ENCODE measurements at regions not wholly inside any gene's neighbourhood (a gene's known extent, or its start where the extent isn't known, plus 50 kb on each side); places are given as distances from the start of the nearest gene placed in this dataset.

DNA sequence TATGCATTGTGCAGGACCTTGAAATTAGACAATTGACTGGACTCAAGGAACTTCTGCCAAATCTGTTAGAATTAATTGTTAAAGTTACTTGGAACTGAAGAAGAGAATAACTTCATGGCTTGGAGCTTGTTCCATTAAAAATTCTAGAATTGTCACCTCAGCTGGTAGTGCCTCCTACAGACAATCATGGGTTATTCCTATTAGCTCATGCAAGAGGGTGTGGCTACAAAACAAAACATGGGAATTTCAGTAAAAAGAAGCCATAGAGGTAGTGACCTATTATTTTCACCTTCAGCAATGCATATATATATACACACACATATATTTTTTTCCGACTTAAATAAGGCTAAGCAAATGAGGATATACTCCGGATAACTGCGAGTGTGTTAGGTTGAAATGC is 181.9 kb upstream of the DTNA start:
- no peak for TF ChIP-seq POLR2AphosphoS5 (IDR thresholded peaks at IDR 0.05; ENCODE audit: low read length)
- TF ChIP-seq, protein P1, sequence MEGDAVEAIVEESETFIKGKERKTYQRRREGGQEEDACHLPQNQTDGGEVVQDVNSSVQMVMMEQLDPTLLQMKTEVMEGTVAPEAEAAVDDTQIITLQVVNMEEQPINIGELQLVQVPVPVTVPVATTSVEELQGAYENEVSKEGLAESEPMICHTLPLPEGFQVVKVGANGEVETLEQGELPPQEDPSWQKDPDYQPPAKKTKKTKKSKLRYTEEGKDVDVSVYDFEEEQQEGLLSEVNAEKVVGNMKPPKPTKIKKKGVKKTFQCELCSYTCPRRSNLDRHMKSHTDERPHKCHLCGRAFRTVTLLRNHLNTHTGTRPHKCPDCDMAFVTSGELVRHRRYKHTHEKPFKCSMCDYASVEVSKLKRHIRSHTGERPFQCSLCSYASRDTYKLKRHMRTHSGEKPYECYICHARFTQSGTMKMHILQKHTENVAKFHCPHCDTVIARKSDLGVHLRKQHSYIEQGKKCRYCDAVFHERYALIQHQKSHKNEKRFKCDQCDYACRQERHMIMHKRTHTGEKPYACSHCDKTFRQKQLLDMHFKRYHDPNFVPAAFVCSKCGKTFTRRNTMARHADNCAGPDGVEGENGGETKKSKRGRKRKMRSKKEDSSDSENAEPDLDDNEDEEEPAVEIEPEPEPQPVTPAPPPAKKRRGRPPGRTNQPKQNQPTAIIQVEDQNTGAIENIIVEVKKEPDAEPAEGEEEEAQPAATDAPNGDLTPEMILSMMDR (IDR thresholded peaks at IDR 0.05 in 2 of 3, conservative IDR thresholded peaks at IDR 0.05 in 1 of 3; ENCODE audit: control insufficient read depth in 2 of 3, extremely low read depth in 1 of 3, insufficient read depth in 1 of 3, low read depth in 3 of 3, low read length in 3 of 3): no peak
- TF ChIP-seq NRF1 (conservative IDR thresholded peaks at IDR 0.05; ENCODE audit: low read depth, low read length): no peak
- TF ChIP-seq, protein P2, sequence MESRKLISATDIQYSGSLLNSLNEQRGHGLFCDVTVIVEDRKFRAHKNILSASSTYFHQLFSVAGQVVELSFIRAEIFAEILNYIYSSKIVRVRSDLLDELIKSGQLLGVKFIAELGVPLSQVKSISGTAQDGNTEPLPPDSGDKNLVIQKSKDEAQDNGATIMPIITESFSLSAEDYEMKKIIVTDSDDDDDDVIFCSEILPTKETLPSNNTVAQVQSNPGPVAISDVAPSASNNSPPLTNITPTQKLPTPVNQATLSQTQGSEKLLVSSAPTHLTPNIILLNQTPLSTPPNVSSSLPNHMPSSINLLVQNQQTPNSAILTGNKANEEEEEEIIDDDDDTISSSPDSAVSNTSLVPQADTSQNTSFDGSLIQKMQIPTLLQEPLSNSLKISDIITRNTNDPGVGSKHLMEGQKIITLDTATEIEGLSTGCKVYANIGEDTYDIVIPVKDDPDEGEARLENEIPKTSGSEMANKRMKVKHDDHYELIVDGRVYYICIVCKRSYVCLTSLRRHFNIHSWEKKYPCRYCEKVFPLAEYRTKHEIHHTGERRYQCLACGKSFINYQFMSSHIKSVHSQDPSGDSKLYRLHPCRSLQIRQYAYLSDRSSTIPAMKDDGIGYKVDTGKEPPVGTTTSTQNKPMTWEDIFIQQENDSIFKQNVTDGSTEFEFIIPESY (IDR thresholded peaks at IDR 0.05): no peak
- TF ChIP-seq SIX5 (IDR thresholded peaks at IDR 0.05; ENCODE audit: low read depth, low read length, severe bottlenecking): no peak
- TF ChIP-seq SRF (IDR thresholded peaks at IDR 0.05; ENCODE audit: low read depth in 2 of 2, low read length in 2 of 2): no peak
- TF ChIP-seq ZNF384 (IDR thresholded peaks at IDR 0.05; ENCODE audit: borderline replicate concordance, low read depth, low read length): no peak
- TF ChIP-seq ZNF274 (IDR thresholded peaks at IDR 0.05; ENCODE audit: insufficient read depth, insufficient read length): no peak
- no peak for TF ChIP-seq SPI1 (IDR thresholded peaks at IDR 0.05; ENCODE audit: borderline replicate concordance, insufficient read depth, low read depth, low read length)
- TF ChIP-seq POLR2A (IDR thresholded peaks at IDR 0.05; ENCODE audit: low read depth, low read length): no peak
- no peak for TF ChIP-seq FOXM1 (IDR thresholded peaks at IDR 0.05; ENCODE audit: low read depth, low read length)

Data from GM12878 (cell line).